Pancreas (tissue), 10 donors: ENCODE measurements at regions not wholly inside any gene's neighbourhood (a gene's known extent, or its start where the extent isn't known, plus 50 kb on each side); places are given as distances from the start of the nearest gene placed in this dataset.

Experiments used
- ATAC-seq, 4 donors: fragments of 200-7000 bp; cut with Tn5 transposase; one replicate each; pipeline versions ENCODE4 v1.8.0 to v1.9.1; 2020; ENCODE audit warnings: mild to moderate bottlenecking in 4 of 4, moderate library complexity in 4 of 4
- DNase-seq, 6 donors: peaks; one replicate each; pipeline ENCODE4 v3.0.0-alpha.2; 2020
- FAIRE-seq: peaks from 2 replicates; lab custom pipeline; 2012; peaks lifted over from hg19 to GRCh38; lab: Jason Lieb, UNC
- H3K27ac ChIP-seq, 4 donors: fragments of 200-600 bp; sonication (generic); 1 replicate in 3 of 4; 2 replicates in 1 of 4; pipeline versions ENCODE4 v1.5.0 to v1.8.0; 2020
- H3K27me3 ChIP-seq, 4 donors: fragments of 200-600 bp; one replicate each; pipeline ENCODE4 v1.8.0; 2021
- H3K36me3 ChIP-seq, 3 donors: fragments of 200-600 bp; sonication (generic) in 1 of 3; one replicate each; pipeline versions ENCODE4 v1.5.0 to v1.8.0; 2020 to 2021
- H3K4me1 ChIP-seq, 3 donors: fragments of 200-600 bp; one replicate each; pipeline ENCODE4 v1.8.0; 2021
- H3K4me3 ChIP-seq, 4 donors: fragments of 200-600 bp; sonication (generic) in 2 of 4; one replicate each; pipeline versions ENCODE4 v1.5.0 to v1.8.0; 2020 to 2021
- H3K9me3 ChIP-seq, 4 donors: fragments of 200-600 bp; one replicate each; pipeline ENCODE4 v1.8.0; 2021
- WGBS, 2 donors: extraction: QIAGEN DNeasy Blood & Tissue Kit; methylation state at CpG; one replicate each; pipeline ENCODE4 v1.1.7; 2013; 5-methylcytosine and 5-hydroxymethylcytosine counted together
- intact Hi-C, 3 donors: fragments of 100-400 bp; cut with DNase I; formaldehyde crosslinking; loops; one replicate each; pipeline versions ENCODE4 v1.11.1 to v1.14.2; 2022
- TF ChIP-seq, protein P1 (sequence below), 4 donors: fragments of 200-600 bp; sonication (generic) in 3 of 4; IDR thresholded peaks; one replicate each; pipeline versions ENCODE4 v1.5.0 to v1.8.0; 2021; ENCODE audit warnings: antibody characterized with exemption in 4 of 4
- donor health status: healthy with polysubstance abuse.
- donor health status: DM: no; HTN: no; CAD: no; lungs with moderate emphysema.
- donor health status: DM: no; HTN: no; CAD: no.
- donor health status: control.
- donor health status: control.
- donor health status: Bipolar disorder and iron deficiency.
- donor health status: DM: yes; HTN: yes; CAD: no.
- donor health status: DM: no; HTN: no; CAD: no.
- donor health status: DM: no; HTN: no; CAD: no.
- donor health status: DM: yes; HTN: yes; CAD: no.

DNA sequence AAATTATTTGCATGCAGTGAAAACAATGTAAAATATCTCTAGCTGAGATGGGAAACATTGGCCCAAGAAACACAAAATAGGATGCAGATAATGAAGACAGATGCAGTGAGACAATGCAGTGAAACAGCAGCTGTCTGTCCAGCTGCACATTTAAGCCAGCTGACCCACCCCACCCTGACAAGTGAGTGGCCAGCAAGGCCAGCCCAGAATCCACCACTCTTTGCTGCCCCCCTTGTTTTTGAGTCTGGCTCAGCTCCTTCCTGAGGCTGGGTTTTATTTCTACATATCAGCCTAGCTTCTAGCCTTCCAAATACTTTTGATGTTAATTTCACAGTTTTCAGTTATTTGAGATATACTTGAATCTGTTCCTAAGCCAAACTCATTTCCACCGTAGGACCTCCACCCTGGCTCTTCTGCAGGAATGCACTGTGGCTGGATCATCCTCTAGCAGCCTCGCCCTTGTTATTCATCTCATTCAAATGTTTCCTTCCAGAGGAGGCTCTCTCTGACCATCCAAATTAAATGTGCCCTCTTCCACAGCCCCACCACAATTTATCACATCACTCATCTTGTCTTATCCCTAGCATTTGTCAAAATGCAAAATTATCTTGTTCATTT is 154.1 kb upstream of the POU2AF2 start:
- no peak overlapping the region for H3K4me3 ChIP-seq
- ATAC-seq: no peak
- no peaks in the 10 kb centered on the region for H3K36me3 ChIP-seq
- H3K9me3 ChIP-seq: no peaks in the 10 kb centered on the region
- no peak for DNase-seq
- H3K4me1 ChIP-seq: no peaks in the 10 kb centered on the region
- 53 to 68% methylated on average over 2 of the region's 2 CpGs for WGBS, 2 donors
- TF ChIP-seq, protein P1, sequence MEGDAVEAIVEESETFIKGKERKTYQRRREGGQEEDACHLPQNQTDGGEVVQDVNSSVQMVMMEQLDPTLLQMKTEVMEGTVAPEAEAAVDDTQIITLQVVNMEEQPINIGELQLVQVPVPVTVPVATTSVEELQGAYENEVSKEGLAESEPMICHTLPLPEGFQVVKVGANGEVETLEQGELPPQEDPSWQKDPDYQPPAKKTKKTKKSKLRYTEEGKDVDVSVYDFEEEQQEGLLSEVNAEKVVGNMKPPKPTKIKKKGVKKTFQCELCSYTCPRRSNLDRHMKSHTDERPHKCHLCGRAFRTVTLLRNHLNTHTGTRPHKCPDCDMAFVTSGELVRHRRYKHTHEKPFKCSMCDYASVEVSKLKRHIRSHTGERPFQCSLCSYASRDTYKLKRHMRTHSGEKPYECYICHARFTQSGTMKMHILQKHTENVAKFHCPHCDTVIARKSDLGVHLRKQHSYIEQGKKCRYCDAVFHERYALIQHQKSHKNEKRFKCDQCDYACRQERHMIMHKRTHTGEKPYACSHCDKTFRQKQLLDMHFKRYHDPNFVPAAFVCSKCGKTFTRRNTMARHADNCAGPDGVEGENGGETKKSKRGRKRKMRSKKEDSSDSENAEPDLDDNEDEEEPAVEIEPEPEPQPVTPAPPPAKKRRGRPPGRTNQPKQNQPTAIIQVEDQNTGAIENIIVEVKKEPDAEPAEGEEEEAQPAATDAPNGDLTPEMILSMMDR (IDR thresholded peaks at IDR 0.05): no peak
- no peak for FAIRE-seq
- intact Hi-C loops: no loop called here
- H3K27me3 ChIP-seq: no peaks in the 10 kb centered on the region
- no peak overlapping the region for H3K27ac ChIP-seq

DNA sequence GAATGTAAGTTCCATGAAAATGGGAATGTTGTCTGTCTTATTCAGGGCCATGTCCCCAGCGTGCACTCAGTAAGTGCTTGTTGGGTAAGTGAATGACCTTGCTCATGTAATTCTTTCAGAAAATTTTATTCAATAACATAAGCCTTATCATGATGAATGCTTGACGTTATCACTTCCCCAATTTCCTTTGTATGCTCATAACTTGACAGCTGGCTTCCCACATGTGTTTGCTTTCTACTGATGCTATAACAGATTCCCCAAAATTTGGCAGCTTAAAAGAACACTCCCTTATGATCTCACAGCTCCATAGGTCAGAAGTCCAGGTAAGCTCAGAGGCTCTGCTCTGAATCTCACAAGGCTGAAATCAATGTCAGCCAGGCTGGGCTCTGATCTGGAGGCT is 155.8 kb upstream of the POU2AF2 start:
- TF ChIP-seq, protein P1 (IDR thresholded peaks at IDR 0.05): no peak
- H3K9me3 ChIP-seq: no peaks in the 10 kb centered on the region
- FAIRE-seq: no peak
- H3K4me3 ChIP-seq: no peak overlapping the region
- no peaks in the 10 kb centered on the region for H3K4me1 ChIP-seq
- H3K27me3 ChIP-seq: no peaks in the 10 kb centered on the region
- no peak for DNase-seq
- WGBS, 2 donors: 23 to 37% methylated on average over 2 of the region's 2 CpGs
- no peaks in the 10 kb centered on the region for H3K36me3 ChIP-seq
- intact Hi-C loops: no loop called here
- ATAC-seq: no peak
- no peak overlapping the region for H3K27ac ChIP-seq

DNA sequence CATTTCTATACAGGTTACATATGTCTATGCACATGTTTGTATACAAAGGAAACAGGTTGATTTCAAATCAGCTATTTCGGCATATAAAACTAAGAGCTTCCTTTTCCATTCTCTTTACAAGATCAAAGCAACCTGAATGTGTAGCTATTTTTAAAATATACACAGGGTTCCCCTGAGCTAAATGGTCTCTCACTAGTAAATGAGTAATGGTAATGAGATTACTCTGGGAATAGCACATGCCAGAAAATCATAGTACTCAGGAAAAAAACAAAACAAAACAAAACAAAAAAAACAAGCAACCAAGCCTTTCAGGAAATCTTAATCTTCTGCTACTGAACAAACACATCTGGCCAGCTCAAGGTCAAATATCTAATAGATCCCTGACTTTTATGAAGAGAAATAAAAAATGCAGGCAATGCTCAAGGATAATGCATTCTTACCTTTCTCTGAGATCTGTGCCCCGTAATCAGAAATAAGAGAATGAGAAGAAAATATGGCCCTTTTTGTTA is 156.6 kb upstream of the POU2AF2 start:
- TF ChIP-seq, protein P1 (IDR thresholded peaks at IDR 0.05): no peak
- intact Hi-C loops: no loop called here
- no peak for FAIRE-seq

DNA sequence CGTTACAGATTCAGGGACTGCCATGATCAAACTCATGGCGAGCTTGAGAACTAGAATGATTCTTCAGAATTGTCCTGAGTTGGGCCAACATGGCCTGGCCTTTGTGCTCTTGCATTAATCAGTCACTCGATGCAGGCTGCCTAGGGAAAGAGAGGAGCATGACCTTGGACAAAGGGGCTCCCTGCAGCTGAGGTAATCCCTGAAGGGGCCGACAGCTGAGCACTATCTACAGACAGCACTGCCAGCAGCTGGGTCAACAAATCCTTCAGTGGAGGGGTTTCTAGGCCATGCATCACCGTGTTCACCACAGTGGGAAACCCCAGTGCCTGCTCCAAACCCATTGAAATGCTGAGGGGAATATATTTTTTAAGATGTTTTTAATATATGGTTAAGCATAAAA is 159.5 kb upstream of the POU2AF2 start:
- DNase-seq (no peak), ATAC-seq (no peak), FAIRE-seq (no peak)
- TF ChIP-seq, protein P1 (IDR thresholded peaks at IDR 0.05): no peak
- intact Hi-C loops: no loop called here
- Histone ChIP-seq H3K4me1 (no peaks in the 10 kb centered on the region), H3K27me3 (no peaks in the 10 kb centered on the region), H3K36me3 (no peaks in the 10 kb centered on the region), H3K27ac (no peak overlapping the region), H3K4me3 (no peak overlapping the region), H3K9me3 (no peaks in the 10 kb centered on the region)
- 56 to 61% methylated on average over 5 of the region's 5 CpGs for WGBS, 2 donors

More for the DNA sequence above, 156.6 kb upstream of the POU2AF2 start:
- WGBS, 2 donors: 50 to 59% methylated on average over 2 of the region's 2 CpGs
- Histone ChIP-seq H3K36me3 (no peaks in the 10 kb centered on the region), H3K27ac (no peak overlapping the region), H3K4me1 (no peaks in the 10 kb centered on the region), H3K9me3 (no peaks in the 10 kb centered on the region), H3K27me3 (no peaks in the 10 kb centered on the region), H3K4me3 (no peak overlapping the region)
- no peak for DNase-seq
- ATAC-seq: no peak

DNA sequence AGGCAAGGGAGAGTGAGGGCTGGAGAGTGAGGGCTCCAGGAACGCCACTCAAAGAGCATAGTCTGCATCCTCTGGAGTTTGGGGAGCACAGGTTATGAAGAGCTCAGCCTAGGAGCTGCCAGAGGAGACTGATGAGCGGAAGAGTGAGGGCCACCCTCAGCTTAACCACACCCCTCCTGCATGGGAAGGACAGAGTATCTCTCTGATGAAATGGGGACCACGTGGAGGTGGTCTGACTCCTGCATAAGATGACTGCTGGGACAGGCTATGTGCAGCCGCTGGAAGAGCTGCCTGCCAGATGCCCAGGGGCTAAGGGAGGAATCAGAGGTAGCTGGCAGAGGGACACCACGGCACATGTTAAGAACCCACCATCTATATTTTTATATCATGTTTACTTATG is 162.9 kb upstream of the POU2AF2 start:
- Histone ChIP-seq H3K9me3 (no peaks in the 10 kb centered on the region), H3K36me3 (no peaks in the 10 kb centered on the region), H3K27ac (no peak overlapping the region), H3K4me1 (no peaks in the 10 kb centered on the region), H3K4me3 (no peak overlapping the region), H3K27me3 (no peaks in the 10 kb centered on the region)
- intact Hi-C loops: no loop called here
- DNase-seq: no peak
- ATAC-seq: no peak
- 71 to 73% methylated on average over 5 of the region's 5 CpGs for WGBS, 2 donors
- FAIRE-seq: no peak
- TF ChIP-seq, protein P1 (IDR thresholded peaks at IDR 0.05): no peak
